NB4 (cell line): ENCODE measurements at regions not wholly inside any gene's neighbourhood (a gene's known extent, or its start where the extent isn't known, plus 50 kb on each side); places are given as distances from the start of the nearest gene placed in this dataset.
"Not testable (repeated sequence)": the region's sequence is repeated elsewhere in the genome, so short reads cannot be mapped to it uniquely, and the experiment has no call there.

Experiments used
- DNase-seq: peaks from one replicate; pipeline ENCODE4 v3.0.0; 2010; ENCODE audit warnings: low read depth
- H3K4me3 ChIP-seq: one replicate; pipeline ENCODE4 v1.5.1; 2011; ENCODE audit warnings: mild to moderate bottlenecking, low read depth, low read length, moderate library complexity
- CTCF ChIP-seq: IDR thresholded peaks from one replicate; pipeline ENCODE4 v1.5.1; 2012; ENCODE audit warnings: low read depth, low read length
- MYC ChIP-seq: IDR thresholded peaks from 2 replicates; pipeline ENCODE4 v1.6.1; 2011; ENCODE audit warnings: low read depth, low read length
- POLR2A ChIP-seq: IDR thresholded peaks from 2 replicates; pipeline ENCODE4 v1.6.1; 2011; ENCODE audit warnings: mild to moderate bottlenecking; ENCODE audit not compliant: insufficient read length; ENCODE audit errors: extremely low read depth
- TF ChIP-seq, protein P1 (sequence below): IDR thresholded peaks from 2 replicates; pipeline ENCODE4 v1.6.1; 2011; ENCODE audit warnings: low read depth, low read length

GRCh38 chr7:84720456-84721097 is 466.3 kb downstream of the SEMA3D start:
- H3K4me3 ChIP-seq, result no peak overlapping the region
- TF ChIP-seq, protein P1, sequence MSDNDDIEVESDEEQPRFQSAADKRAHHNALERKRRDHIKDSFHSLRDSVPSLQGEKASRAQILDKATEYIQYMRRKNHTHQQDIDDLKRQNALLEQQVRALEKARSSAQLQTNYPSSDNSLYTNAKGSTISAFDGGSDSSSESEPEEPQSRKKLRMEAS, result no peak
- TF ChIP-seq POLR2A (no peak), CTCF (no peak), MYC (no peak)
- DNase-seq, result no peak

DNA sequence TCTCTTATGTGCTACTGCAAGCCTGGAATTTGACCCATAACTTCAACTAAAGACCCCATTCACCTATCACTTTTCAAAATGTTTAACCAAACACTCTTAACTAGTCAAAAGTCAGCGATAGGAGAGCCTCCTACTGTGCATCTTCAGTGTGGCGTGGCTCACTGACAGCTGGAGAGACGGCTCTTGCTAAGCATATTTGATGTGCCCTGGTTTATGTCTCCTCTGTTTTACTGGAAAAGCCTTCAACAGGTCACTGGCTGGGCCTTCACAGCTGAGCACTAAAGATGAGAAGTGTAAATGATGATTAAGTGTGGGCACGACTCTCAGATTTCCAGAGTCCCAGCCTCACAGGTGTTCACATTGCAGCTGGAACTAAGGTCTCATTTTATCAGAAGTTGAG is 472.1 kb downstream of the SEMA3D start:
- TF ChIP-seq, protein P1, result no peak
- TF ChIP-seq POLR2A (no peak), CTCF (no peak), MYC (no peak)
- no peak for DNase-seq
- H3K4me3 ChIP-seq, result no peak overlapping the region

DNA sequence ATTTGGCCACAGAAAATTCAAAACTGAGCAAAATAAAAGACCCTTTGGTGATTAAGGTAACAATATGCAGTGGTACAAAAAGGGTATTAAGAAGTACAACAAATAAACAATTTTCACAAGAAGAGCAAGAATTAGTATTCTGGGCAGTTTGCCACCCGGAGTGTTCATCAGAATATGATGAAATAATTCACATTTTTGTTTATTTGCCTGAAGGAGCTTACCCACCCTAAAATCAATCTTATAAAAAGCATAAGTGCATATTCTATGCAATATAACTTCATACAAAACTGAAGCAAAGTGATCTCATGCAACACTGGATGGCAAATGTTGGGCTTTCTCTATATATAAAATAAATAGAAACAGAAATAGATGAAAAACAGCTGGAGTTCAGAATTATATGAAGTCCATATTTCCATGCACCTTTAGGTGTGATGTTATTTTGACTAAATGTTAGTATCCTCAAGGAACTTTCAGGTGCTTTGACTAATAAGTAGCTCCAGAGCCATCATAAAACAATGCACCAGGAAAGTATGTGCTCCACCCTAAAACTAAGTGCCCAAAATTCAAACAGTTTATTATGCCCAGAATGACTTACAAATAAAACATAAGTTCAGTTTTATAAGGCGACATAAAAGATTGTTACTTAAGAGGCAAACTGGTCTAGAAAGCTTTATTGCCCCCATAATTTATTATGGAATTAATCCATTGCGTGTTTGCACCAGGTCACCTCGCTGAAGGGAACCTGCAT is 474.3 kb downstream of the SEMA3D start:
- DNase-seq, result no peak
- TF ChIP-seq, protein P1, result no peak
- TF ChIP-seq CTCF (no peak), MYC (no peak)
- H3K4me3 ChIP-seq, result no peak overlapping the region

DNA sequence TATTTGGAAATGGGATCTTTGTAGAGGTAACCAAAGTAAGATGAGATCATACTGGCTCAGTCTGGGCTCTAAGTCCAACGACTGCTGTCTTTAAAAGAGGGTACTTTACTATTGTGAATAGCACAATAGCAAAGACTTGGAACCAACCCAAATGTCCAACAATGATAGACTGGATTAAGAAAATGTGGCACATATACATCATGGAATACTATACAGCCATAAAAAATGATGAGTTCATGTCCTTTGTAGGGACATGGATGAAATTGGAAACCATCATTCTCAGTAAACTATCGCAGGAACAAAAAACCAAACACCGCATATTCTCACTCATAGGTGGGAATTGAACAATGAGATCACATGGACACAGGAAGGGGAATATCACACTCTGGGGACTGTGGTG is 476.3 kb downstream of the SEMA3D start:
- DNase-seq, H3K4me3 ChIP-seq: not testable (repeated sequence)

DNA sequence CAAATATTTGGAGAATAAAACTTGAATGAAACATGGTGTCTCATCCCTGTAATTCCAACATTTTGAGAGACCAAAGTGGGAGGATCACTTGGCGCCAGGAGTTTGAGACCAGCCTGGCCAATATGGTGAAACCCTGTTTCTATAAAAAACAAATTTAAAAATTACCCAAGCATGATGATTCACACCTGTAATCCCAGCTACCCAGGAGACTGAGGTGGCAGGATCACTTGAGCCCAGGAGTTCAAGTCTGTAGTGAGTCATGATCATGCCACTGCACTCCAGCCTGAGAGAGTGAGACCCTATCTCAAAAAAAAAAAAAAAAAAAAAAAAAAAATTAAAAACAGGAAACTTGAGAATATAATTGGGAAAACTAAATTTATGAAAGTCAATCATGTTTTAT is 481.1 kb downstream of the SEMA3D start:
- H3K4me3 ChIP-seq, result no peak overlapping the region
- TF ChIP-seq, protein P1, result no peak
- TF ChIP-seq MYC (no peak), POLR2A (no peak), CTCF (no peak)
- DNase-seq, result no peak

DNA sequence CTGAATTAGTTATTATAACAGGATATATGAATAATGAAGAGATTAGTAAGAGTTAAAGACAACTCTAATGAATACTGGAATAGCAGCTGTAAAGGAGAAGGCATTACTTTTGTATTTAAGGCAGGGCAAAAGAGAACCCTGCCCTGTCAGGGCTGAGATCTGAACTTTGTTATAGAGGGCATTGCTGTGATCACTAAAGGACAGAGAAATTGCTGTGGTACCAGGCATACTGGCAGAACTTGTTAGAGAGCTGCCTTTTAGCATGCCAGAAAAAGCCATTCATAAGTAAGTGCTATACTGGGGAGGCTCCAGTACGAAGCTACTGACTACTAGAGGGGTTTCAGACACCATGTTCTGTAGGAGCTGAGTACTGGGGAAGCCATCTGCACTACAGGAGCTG is 481.8 kb downstream of the SEMA3D start:
- TF ChIP-seq CTCF (no peak), MYC (no peak), POLR2A (no peak)
- TF ChIP-seq, protein P1, result no peak
- H3K4me3 ChIP-seq, result no peak overlapping the region

More for the DNA sequence above, 481.8 kb downstream of the SEMA3D start:
- no peak for DNase-seq
